ENCODE measurements at regions not wholly inside any gene's neighbourhood (a gene's known extent, or its start where the extent isn't known, plus 50 kb on each side); places are given as distances from the start of the nearest gene placed in this dataset.

DNA sequence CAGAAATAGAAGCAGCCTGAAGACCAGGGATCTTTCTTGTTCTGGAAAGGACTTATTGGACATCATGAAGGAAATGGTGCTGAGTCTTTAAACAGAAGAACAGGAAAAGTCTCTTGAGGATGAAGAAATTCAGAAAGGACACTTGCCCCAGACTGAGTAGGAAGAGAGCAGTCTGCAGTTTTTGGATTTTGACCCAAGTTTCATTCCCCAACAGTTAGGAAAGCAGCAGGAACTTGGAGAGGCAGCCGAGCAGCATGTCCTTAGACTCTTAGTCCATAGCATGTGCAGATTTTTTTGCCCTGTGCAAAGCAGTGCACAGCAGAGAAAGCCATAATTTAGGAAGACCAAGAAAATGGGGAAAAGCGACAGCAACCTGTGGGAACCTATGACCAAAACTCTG is 927.2 kb upstream of the AUTS2 start:
- DNase-seq (ENCODE audit: low read depth), result no peak

- DNase-seq (ENCODE audit: low read depth), result no peak
These were observed 926.6 kb upstream of the AUTS2 start for GRCh38 chr7:68671671-68672070.

DNA sequence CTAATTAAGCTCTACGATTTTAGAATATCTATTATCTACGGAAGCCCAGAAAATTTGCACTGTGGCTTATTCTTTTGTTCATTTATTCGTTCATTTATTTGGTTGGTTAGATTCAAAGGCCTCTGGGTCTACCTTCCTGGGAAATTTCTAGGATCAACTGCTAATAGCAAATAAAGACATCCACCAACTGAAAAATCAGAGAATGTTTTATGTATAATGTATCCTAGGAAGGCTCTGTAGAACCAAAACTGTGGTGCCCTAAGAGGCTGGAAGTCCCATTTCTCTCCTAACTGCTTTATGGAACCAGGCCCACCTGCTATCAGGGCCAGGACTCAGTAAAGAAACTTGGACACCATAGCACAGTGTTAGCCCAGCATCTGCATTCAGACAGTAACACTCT is 923.4 kb upstream of the AUTS2 start:
- no peak for DNase-seq (ENCODE audit: low read depth)

GRCh38 chr7:68676813-68677535 is 921.3 kb upstream of the AUTS2 start:
- DNase-seq (ENCODE audit: low read depth), result peak; percentile 36

- DNase-seq (ENCODE audit: low read depth), result no peak
These were observed 920.1 kb upstream of the AUTS2 start for GRCh38 chr7:68678196-68678595.

DNA sequence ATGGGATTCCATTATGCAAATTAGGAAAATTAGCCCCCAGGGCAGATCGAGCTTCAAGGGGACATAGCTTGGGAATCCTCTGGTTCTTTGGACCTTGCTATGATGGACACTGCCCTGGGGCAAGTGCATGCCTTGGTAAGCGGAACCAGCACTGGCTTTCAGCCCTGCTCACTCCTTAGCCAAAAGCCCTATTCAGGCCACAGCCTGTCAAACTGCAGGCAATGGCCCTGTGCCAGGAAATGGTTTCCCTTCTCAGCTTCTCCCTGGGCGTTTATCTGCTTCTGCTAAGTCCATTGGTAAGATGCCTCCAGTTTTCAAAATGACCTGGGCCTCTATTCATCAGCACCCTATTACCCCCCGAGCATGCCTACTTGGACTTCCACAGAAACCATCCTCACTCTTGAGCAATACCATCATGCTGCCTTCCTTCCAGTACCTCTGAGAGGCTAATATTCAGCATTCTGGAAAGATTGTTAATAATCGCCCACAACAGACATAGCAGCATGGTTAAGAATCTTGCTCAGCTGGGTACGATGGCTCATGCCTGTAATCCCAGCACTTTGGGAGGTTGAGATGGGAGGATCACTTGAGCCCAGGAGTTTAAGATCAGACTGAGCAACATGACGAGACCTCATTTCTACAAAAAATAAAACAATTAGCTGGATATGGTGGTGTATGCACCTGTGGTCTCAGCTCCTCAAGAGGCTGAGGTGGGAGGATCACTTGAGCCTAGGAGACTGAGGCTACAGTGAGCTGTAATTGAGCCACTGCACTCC is 918.6 kb upstream of the AUTS2 start:
- DNase-seq (ENCODE audit: low read depth), result no peak

DNA sequence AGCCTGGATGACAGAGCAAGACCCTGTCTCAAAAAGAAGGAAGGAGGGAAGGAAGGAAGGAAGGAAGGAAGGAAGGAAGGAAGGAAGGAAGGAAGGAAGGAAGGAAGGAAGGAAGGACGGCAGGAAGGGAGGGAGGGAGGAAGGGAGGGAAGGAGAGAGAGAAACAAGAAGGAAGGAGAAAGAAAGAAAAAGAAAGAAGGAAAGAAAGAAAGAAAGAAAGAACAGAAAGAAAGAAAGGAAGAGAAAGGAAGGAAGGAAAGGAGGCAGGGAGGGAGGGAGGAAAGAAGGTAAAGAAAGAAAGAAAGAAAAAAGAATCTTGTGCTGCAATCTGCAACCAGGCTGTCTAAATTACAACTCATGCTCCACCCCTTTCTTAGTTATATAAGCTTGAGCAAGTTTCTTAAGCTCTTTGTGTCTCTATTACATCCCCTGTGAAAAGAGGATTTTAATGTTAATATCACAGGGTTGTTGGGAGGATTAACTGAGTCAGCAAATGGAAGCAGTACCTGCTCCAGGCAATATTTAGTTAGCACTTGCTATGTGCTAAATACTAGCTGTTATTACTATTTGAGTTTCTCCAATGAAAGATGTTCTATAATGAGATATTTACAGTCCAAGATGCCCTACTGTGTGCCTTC is 917.9 kb upstream of the AUTS2 start:
- DNase-seq (ENCODE audit: low read depth), result no peak

DNA sequence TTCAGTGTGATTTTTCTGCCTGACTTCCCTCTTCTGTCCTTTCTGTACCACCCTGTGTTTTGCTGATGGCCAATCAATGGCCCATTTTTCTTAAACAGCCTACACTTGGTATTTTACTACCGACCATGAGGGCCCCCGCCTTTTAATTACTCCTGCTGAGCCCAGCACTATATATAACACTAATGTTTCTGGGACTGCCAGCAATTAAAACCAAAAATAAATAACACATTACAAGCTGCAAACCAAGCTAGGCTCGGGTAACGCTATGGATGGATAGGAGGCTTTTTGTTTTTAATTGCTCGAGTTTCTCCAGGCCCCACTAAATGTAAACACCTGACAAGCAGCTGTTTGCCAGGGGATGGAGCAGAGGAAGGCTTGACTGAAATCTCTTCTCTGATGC is 915.4 kb upstream of the AUTS2 start:
- no peak for DNase-seq (ENCODE audit: low read depth)

GRCh38 chr7:68684246-68684839 is 913.9 kb upstream of the AUTS2 start:
- DNase-seq (ENCODE audit: low read depth), result no peak

GRCh38 chr7:68684996-68685395 is 913.3 kb upstream of the AUTS2 start:
- no peak for DNase-seq (ENCODE audit: low read depth)

GRCh38 chr7:68688416-68689086 is 909.7 kb upstream of the AUTS2 start:
- no peak for DNase-seq (ENCODE audit: low read depth)

DNA sequence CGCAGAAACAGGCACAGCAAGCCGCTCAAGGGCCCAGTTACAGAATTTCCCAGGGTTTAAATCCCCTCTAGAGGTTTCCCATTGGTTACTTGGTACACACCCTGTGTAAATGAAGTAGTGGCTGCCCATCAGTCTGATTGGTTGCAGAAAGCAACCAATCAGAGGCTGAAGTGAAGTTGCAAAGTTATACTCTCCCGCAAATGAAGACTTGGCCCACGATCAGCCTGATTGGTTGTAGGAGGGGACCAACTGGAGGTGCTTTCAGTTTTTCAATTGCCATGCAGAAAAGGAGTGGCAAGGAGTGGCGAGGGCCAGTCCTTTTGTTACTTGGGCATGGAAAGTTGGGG is 909.2 kb upstream of the AUTS2 start:
- DNase-seq (ENCODE audit: low read depth), result no peak

- DNase-seq (ENCODE audit: low read depth), result peak; percentile 62
These were observed 906.7 kb upstream of the AUTS2 start for GRCh38 chr7:68691261-68692216.

- no peak for DNase-seq (ENCODE audit: low read depth)
These were observed 905.8 kb upstream of the AUTS2 start for GRCh38 chr7:68692511-68692910.

DNA sequence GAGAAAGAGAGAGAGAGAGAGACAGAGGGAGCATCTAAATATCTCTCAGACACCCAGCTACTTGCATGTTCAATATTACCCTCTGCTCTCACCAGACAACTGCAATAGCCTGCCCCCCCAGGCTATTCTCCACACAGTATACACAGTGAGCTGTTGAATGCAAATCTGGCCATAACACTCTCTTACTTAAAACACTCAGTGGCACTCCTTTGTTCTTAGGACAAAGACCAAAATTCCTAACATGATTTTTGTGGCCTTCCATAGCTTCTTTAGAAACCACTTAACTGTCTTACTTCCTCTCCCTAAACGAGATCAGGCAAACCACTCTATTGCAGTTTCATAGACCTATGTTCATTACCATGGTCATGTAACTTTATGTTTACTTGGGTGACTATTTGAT is 903.6 kb upstream of the AUTS2 start:
- no peak for DNase-seq (ENCODE audit: low read depth)

DNA sequence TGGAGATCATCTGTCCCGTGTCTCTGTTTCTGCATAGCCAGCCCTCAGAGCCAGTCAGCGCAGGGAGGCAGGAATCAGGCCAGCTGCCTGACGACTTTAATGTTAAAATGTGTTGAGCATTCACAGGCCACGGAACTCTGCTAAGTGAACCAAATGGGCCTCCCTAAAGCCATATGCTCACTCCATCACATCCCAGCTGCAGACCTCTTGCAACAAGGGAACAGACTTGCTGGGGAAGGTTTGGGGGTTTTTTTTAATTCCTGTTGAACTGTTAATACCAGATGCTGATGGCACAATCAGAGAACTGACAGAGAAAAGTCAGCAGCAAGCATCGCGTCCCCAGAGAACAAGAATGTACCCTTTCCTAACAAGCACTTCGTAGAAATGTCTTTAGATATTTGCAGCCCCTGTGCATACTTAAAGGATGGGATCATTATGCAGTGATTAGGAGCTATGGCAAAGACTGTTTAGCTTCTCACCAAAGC is 900.4 kb upstream of the AUTS2 start:
- DNase-seq (ENCODE audit: low read depth), result no peak

DNA sequence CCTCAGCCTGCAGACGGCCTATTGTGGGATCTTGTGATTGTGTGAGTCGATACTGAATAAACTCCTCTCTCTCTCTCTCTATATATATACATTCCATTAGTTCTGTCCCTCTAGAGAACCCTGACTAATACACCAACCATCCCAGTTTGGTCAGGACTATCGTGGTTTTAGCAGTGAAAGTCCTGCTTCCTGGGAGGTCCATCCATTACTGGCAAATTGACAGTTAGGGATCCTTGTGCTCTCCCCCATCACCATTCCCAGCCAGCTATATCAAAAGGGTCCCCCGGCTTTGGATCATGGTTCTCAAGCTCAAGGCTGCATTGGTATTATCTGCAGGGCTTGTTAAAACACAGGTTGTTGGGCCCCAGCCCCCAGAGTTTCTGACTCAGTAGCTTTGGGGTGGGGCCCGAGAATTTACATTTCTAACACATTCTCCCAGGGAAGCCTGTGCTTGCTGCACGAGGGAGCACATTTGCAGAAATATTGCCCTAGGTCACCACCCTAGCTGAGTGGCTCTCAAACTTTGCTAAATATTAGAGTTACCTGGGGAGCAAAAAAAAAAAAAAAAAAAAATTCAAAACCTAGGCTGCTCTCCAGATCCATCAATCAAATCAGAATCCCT is 899.1 kb upstream of the AUTS2 start:
- DNase-seq (ENCODE audit: low read depth), result peak; percentile 49

- peak; percentile 42 for DNase-seq (ENCODE audit: low read depth)
These were observed 897.9 kb upstream of the AUTS2 start for GRCh38 chr7:68700414-68700813.

DNA sequence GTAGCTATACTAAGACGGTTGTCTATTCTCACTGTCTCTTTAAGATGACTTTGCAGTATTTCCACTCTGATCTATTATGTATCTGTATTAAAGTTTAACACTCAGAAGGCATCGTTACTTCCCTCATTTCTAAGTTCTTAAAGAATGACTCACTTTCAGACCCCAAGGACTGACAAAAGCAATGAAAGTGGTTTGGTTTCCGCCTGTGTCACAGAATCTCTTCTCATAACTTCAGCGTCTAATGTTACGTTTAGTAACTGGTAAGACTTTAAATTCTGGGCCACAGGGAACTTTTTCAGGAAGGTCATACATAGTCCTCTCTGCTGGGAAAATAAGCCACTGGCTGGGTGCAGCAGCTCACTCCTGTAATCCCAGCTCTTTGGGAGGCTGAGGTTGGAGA is 892.0 kb upstream of the AUTS2 start:
- peak; percentile 70 for DNase-seq (ENCODE audit: low read depth)

DNA sequence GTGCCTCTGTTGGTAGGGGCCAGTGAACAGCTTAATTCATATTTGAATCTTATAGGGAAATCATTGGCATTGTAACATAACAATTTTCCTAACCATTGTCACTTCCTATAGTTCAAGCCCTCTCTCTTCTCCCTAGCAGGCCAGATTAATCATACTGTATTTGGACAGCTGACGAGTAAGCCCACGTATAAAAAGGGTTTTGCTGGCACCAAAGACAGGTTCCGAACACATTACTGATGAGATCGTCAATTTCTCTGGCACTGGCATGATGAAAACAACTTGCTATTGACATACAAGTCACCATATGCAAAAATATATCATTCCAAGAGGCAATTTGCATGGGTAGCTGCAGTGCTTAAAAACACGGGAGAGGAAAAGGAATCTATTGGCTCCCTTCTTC is 891.1 kb upstream of the AUTS2 start:
- no peak for DNase-seq (ENCODE audit: low read depth)

GRCh38 chr7:68707958-68708357 is 890.3 kb upstream of the AUTS2 start:
- DNase-seq (ENCODE audit: low read depth), result no peak

All from fibroblast of gingiva (primary cell).